Left ventricle myocardium superior (tissue), 1 donor: ENCODE measurements at regions not wholly inside any gene's neighbourhood (a gene's known extent, or its start where the extent isn't known, plus 50 kb on each side); places are given as distances from the start of the nearest gene placed in this dataset.
A peak's percentile ranks its signal among the peaks of the same experiment; 100 is the strongest.
"Not testable (repeated sequence)": the region's sequence is repeated elsewhere in the genome, so short reads cannot be mapped to it uniquely, and the experiment has no call there.

Source experiments
- ATAC-seq: fragments of 200-7000 bp; cut with Tn5 transposase; one replicate; pipeline ENCODE4 v1.9.1; 2020; ENCODE audit warnings: mild to moderate bottlenecking, moderate library complexity
- DNase-seq: peaks from one replicate; pipeline ENCODE4 v3.0.0-alpha.2; 2020
- intact Hi-C: fragments of 100-400 bp; cut with micrococcal nuclease; formaldehyde crosslinking; loops from one replicate; pipeline ENCODE4 v1.11.0; 2022
- donor health status: DM: no; HTN: yes; CAD: no; lungs with severe emphysema.

DNA sequence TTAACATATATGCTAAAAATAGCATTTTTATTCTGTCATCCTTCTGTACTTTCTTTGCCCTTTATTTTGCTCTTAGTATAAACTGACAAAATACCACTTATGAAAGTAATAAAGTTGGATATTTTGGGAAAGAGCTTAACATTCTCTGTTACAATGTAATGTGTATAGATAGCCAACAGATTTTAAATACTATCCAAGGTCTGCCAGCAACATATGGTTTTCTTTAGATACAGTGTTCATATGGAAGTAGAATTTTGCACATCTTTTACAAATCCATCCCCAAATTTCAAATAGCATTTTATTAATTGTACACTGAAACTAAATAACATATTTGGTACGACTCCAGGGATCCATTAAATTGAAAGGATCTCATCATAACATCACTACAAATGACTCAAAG, 268.6 kb upstream of the PCDH18 start:
- DNase-seq (no peak), ATAC-seq (no peak)
- intact Hi-C loops = no loop called here

GRCh38 chr4:137794764-137795254, 262.5 kb upstream of the PCDH18 start:
- no peak for DNase-seq
- intact Hi-C loops = no loop called here
- ATAC-seq = no peak

DNA sequence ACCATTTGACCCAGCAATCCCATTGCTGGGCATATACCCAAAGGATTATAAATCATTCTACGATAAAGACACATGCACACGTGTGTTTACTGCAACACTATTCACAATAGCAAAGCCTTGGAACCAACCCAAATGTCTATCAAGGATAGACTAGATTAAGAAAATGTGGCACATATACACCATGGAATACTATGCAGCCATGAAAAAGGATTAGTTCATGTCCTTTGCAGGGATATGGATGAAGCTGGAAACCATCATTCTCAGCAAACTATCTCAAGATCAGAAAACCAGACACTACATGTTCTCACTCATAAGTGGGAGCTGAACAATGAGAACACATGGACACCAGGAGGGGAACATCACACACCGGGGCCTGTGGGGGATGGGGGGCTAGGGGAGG, 257.0 kb upstream of the PCDH18 start:
- DNase-seq, intact Hi-C loops, ATAC-seq: not testable (repeated sequence)

GRCh38 chr4:137783923-137784322, 251.6 kb upstream of the PCDH18 start:
- ATAC-seq, intact Hi-C loops, DNase-seq: not testable (repeated sequence)

DNA sequence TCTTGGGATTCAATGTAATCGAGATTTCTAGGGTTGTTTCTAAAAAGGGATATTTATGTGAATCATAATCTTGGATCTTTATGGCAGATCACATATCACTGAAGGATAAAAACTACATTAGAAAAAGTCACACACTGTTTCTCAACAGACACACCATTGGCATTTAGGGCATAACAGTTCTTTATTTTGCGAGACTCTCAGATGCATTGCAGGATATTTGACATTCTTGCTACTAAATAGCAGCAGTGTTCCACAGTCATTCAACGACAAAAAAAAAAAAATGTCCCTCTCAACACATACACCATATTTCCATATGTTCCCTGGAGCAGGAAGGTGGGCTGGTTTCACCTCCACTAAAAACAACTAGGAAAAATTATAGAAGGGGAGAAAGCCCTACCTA, 243.4 kb upstream of the PCDH18 start:
- intact Hi-C loops = no loop called here
- ATAC-seq (no peak), DNase-seq (no peak)

GRCh38 chr4:137774501-137774900, 242.2 kb upstream of the PCDH18 start:
- no peak for ATAC-seq
- intact Hi-C loops = no loop called here

GRCh38 chr4:137768881-137769280, 236.6 kb upstream of the PCDH18 start:
- intact Hi-C loops = no loop called here
- ATAC-seq = no peak
- DNase-seq = no peak

More at GRCh38 chr4:137774501-137774900, 242.2 kb upstream of the PCDH18 start:
- no peak for DNase-seq

DNA sequence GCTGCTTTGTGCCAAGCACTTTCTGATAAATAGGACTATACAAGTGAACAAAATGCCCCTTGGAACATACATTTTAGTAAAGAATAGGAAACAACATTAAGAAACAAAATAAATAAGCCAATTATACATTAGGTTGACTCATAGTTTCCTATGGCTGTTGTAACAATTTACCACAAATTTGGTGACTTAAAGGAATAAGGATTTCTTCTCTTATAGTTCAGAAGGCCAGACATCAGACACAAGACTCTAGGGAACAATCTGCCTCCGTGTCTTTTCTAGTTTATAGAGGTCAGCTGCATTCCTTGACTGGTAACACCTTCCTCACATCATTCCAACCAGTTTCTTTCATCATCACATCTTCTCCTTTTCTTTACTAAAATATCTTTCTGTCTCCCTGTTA, 235.9 kb upstream of the PCDH18 start:
- no peak for DNase-seq
- intact Hi-C loops = no loop called here
- ATAC-seq = no peak

- ATAC-seq (no peak), DNase-seq (no peak)
- intact Hi-C loops = no loop called here
Observed at GRCh38 chr4:137762591-137762990, 230.3 kb upstream of the PCDH18 start.

GRCh38 chr4:137754652-137755471, 222.6 kb upstream of the PCDH18 start:
- ATAC-seq (no peak), DNase-seq (no peak)
- intact Hi-C loops = no loop called here

DNA sequence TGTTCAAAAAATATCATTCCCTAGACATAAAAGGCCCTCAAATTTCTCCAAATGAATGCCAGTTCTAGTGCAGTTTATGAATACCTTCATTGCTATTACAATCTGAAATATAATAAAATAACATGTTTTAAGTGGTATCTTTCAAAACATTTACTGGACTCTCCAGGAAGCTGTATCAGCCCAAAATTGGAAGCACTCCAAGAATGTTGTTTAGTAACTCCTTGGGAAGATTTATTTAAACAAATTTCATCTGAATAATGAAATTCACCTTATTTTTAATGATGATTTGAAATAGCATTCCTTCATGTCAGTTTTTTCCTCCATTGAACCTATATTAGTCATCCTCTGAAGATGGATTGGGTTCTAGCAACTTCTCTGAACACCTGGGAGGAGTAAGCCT, 217.2 kb upstream of the PCDH18 start:
- DNase-seq (no peak), ATAC-seq (no peak)
- intact Hi-C loops = no loop called here

- intact Hi-C loops = no loop called here
- DNase-seq = no peak
Observed at GRCh38 chr4:137748616-137749015, 216.3 kb upstream of the PCDH18 start.

GRCh38 chr4:137740141-137740540, 207.8 kb upstream of the PCDH18 start:
- no peak for ATAC-seq
- intact Hi-C loops = no loop called here

More at GRCh38 chr4:137748616-137749015, 216.3 kb upstream of the PCDH18 start:
- ATAC-seq = no peak

GRCh38 chr4:137739391-137739790, 207.1 kb upstream of the PCDH18 start:
- intact Hi-C loops = no loop called here
- ATAC-seq = no peak
- DNase-seq = no peak

More at GRCh38 chr4:137740141-137740540, 207.8 kb upstream of the PCDH18 start:
- DNase-seq = no peak

DNA sequence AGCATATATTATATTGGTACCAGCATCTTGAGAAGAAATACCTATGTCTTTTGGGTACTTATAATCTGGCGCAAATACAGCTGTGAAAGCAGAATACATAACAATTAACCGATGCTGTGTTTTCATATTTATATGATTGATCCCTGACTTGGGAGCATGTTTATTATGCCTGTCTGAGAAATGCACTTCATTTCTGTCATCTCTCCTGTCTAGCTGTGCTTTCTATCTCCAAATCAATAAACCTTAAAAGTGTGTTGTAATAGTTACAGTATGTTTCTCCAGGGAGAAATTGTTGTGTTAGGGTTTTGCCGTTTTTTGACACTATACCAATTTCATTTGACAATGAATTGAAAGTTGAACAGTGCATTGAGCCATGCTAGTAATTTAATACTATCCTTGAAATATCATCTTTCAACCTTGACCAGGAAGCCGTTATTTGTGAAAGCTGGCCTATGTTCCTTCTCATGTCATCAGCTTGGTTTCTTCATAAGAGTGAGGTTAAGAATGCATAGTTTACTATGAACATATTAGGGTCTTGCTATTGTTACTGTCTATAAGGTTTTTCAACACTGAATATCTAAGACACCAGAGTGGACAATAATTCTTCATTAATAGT, 206.2 kb upstream of the PCDH18 start:
- intact Hi-C loops = no loop called here
- ATAC-seq = no peak

GRCh38 chr4:137735561-137736104, 203.3 kb upstream of the PCDH18 start:
- ATAC-seq = no peak
- intact Hi-C loops = no loop called here
- peak; percentile 12 for DNase-seq

More for the DNA sequence above, 206.2 kb upstream of the PCDH18 start:
- DNase-seq = no peak

DNA sequence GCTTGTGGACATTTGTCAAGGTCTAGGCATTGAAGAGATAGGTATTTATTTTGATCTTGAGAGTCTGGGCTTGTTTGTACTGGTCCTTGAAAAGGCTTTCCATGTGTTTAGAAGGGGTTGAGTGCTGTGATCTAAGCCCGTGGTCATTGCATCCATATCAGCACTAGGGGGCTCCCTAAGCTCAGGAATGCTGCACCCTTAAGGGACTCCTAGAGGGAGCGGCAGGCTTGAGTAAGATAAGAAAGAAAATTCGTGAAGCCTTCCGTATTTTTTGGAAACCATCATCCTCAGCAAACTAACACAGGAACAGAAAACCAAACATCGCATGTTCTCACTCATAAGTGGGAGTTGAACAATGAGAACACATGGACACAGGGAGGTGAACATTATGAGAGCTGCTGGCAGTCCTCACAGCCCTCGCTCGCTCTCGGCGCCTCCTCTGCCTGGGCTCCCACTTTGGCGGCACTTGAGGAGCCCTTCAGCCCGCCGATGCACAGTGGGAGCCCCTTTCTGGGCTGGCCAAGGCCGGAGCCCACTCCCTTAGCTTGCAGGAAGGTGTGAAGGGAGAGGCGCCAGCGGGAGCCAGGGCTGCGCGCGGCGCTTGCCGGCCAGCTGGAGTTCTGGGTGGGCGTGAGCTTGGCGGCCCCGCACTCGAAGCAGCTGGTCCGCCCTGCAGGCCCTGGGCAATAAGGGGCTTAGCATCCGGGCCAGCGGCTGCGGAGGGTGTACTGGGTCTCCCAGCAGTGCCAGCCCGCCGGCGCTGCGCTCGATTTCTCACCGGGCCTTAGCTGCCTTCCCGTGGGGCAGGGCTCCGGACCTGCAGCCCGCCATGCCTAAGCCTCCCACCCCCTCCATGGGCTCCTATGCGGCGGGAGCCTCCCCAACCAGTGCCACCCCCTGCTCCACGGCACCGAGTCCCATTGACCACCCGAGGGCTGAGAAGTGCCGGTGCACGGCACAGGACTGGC, 201.2 kb upstream of the PCDH18 start:
- ATAC-seq, intact Hi-C loops: not testable (repeated sequence)
- DNase-seq = peak; percentile 15

GRCh38 chr4:137722910-137723309, 190.6 kb upstream of the PCDH18 start:
- ATAC-seq = no peak
- intact Hi-C loops = no loop called here

DNA sequence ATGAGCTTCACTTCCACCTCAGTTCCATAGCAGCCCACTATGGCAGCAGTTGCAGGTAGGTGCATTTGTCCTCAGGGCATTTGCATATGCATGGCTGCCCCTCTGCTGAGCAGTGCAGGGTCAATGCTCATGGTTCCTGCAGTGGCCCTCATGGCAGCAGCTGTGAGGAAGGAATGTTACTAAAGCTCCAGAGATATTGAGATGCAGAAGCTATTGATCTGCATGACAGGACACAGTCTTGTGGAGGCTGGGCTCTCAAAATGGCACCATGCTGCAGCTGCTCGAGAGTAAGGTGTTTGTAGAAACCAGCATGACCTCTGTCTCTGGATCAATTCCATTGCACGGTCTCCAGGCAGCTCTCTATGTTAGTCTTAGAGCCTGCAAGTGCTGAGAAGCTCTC, 179.2 kb upstream of the PCDH18 start:
- intact Hi-C loops = no loop called here
- DNase-seq = no peak
- no peak for ATAC-seq

More at GRCh38 chr4:137722910-137723309, 190.6 kb upstream of the PCDH18 start:
- no peak for DNase-seq
